ENCODE measurements at regions not wholly inside any gene's neighbourhood (a gene's known extent, or its start where the extent isn't known, plus 50 kb on each side); places are given as distances from the start of the nearest gene placed in this dataset.

DNA sequence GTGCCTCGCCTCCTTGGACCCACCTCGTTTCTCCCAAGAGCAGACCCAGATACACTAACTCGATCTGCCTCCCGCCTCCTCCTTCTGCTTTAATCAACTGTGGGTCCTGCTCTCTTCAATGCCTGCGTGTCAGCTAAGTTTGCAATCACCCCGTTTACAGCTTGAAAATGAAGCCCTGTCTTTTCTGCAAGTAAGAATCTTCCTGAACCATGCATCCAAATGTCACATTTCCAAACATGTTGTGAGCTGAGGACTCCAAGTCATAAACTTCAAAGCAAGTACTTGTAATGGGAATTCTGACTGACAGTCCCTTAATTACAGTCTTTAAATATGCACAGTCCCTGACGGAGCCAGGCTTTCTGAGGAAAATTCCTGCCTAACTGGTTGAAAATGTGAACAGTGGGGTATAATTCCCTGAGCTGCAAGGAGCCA, 154.9 kb upstream of the UQCRFS1 start:
- no TSS peak for BruUV-seq (replicated peaks)
- no peaks in the 10 kb centered on the region for H3K9me2 ChIP-seq (ENCODE audit: insufficient read depth, low read length)
- TF ChIP-seq, protein P1, sequence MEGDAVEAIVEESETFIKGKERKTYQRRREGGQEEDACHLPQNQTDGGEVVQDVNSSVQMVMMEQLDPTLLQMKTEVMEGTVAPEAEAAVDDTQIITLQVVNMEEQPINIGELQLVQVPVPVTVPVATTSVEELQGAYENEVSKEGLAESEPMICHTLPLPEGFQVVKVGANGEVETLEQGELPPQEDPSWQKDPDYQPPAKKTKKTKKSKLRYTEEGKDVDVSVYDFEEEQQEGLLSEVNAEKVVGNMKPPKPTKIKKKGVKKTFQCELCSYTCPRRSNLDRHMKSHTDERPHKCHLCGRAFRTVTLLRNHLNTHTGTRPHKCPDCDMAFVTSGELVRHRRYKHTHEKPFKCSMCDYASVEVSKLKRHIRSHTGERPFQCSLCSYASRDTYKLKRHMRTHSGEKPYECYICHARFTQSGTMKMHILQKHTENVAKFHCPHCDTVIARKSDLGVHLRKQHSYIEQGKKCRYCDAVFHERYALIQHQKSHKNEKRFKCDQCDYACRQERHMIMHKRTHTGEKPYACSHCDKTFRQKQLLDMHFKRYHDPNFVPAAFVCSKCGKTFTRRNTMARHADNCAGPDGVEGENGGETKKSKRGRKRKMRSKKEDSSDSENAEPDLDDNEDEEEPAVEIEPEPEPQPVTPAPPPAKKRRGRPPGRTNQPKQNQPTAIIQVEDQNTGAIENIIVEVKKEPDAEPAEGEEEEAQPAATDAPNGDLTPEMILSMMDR (conservative IDR thresholded peaks at IDR 0.05; ENCODE audit: low read length) = no peak
- no peak for TF ChIP-seq EZH2phosphoT487 (IDR thresholded peaks at IDR 0.05; ENCODE audit: borderline replicate concordance, low read depth, low read length)
- no peaks in the 10 kb centered on the region for H3K9me3 ChIP-seq (ENCODE audit: low read length)
- no peak overlapping the region for H3K4me3 ChIP-seq (ENCODE audit: low read depth, low read length, poor library complexity, severe bottlenecking)
- H2AFZ ChIP-seq (ENCODE audit: low read length) = no peak overlapping the region
- no peaks in the 10 kb centered on the region for H3K4me1 ChIP-seq (ENCODE audit: insufficient read depth, low read length, poor library complexity, severe bottlenecking)
- H3K4me2 ChIP-seq (ENCODE audit: low read length) = no peak overlapping the region
- H4K20me1 ChIP-seq (ENCODE audit: insufficient read depth, low read length) = no peaks in the 10 kb centered on the region
- no peak overlapping the region for H3K27ac ChIP-seq (ENCODE audit: low read depth, low read length, poor library complexity, severe bottlenecking)
- no peak for DNase-seq (ENCODE audit: low spot score)
- ChIA-PET POLR2A (no interaction called here), CTCF (ENCODE audit: unreplicated experiment) (no interaction called here)
- H3K36me3 ChIP-seq (ENCODE audit: insufficient read depth, low read length) = no peaks in the 10 kb centered on the region
- no peaks in the 10 kb centered on the region for H3K79me2 ChIP-seq (ENCODE audit: insufficient read depth, low read depth, low read length)
- intact Hi-C loops (cut with micrococcal nuclease; ENCODE audit: unreplicated experiment) = no loop called here

DNA sequence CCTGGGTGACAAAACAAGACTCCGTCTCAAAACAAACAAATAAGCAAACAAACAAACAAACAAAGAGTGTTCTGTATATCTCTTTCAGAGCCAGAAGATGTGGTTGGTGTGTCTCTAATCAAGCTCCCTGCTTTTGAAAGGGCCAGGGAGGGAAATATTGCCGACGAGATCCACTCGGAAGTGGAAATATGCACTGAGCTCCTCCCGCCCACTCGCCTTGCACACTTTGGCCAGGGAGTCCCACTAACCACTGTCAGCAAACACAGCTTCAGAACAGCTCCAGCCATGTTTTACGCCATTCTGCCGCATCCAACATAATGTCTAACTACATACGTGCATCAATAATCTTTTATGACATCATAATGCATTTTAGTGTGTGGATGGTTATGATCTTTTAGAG, 155.5 kb upstream of the VSTM2B start:
- Histone ChIP-seq H2AFZ (ENCODE audit: low read length) (no peak overlapping the region), H4K20me1 (ENCODE audit: insufficient read depth, low read length) (no peaks in the 10 kb centered on the region), H3K36me3 (ENCODE audit: insufficient read depth, low read length) (no peaks in the 10 kb centered on the region), H3K9me3 (ENCODE audit: low read length) (no peaks in the 10 kb centered on the region), H3K4me2 (ENCODE audit: low read length) (no peak overlapping the region), H3K4me1 (ENCODE audit: insufficient read depth, low read length, poor library complexity, severe bottlenecking) (no peaks in the 10 kb centered on the region), H3K4me3 (ENCODE audit: low read depth, low read length, poor library complexity, severe bottlenecking) (no peak overlapping the region), H3K27ac (ENCODE audit: low read depth, low read length, poor library complexity, severe bottlenecking) (no peak overlapping the region), H3K9me2 (ENCODE audit: insufficient read depth, low read length) (no peaks in the 10 kb centered on the region), H3K79me2 (ENCODE audit: insufficient read depth, low read depth, low read length) (no peaks in the 10 kb centered on the region)
- TF ChIP-seq, protein P1 (conservative IDR thresholded peaks at IDR 0.05; ENCODE audit: low read length) = no peak
- no peak for TF ChIP-seq EZH2phosphoT487 (IDR thresholded peaks at IDR 0.05; ENCODE audit: borderline replicate concordance, low read depth, low read length)
- DNase-seq (ENCODE audit: low spot score) = no peak
- CTCF ChIA-PET (ENCODE audit: unreplicated experiment) = no interaction called here
- intact Hi-C loops (cut with micrococcal nuclease; ENCODE audit: unreplicated experiment) = no loop called here
- POLR2A ChIA-PET = no interaction called here
- BruUV-seq (replicated peaks) = no TSS peak

DNA sequence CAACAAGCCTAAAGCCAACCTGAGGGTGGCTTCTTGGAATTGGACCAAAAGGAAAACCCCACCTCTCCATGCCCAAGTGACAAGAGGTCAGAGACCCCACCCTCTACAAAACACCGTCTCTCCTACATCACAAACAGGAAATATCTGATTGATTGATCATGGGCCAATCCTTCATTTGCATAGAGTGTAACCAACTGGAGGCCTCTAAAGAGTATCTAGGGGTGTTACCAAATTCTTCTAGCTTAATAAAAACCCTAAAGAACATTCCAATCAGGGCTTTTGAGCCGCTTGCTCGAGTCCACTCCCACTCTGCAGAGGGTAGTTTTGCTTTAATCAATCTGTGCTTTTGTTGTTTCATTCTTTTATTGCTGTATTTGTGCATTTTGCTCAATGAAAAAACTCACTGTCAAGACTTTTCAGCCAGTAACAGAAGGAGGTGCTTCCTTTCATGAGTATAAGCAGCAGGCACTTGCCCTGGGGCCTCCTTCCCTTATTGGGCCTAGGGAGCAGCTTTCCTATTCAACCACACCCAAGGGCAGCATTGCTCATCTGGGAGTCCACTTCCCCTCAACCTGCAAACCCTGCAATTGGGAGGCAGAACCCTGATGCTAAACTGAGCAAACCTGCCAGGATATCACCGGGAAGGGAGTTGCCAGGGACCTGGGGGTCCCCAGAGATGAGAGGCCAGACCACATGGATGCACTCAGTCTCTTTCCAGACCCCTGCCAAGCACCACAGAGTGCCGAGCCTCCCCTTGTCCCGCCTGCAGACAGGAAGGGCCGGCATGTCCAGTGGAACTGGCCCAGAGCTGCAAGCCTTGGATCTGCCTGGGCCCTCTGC, 154.3 kb upstream of the VSTM2B start:
- intact Hi-C loops (cut with micrococcal nuclease; ENCODE audit: unreplicated experiment) = no loop called here
- Histone ChIP-seq H3K4me2 (ENCODE audit: low read length) (no peak overlapping the region), H2AFZ (ENCODE audit: low read length) (no peak overlapping the region), H3K36me3 (ENCODE audit: insufficient read depth, low read length) (no peaks in the 10 kb centered on the region), H3K27ac (ENCODE audit: low read depth, low read length, poor library complexity, severe bottlenecking) (no peak overlapping the region), H3K4me1 (ENCODE audit: insufficient read depth, low read length, poor library complexity, severe bottlenecking) (no peaks in the 10 kb centered on the region), H3K4me3 (ENCODE audit: low read depth, low read length, poor library complexity, severe bottlenecking) (no peak overlapping the region), H3K79me2 (ENCODE audit: insufficient read depth, low read depth, low read length) (no peaks in the 10 kb centered on the region), H3K9me3 (ENCODE audit: low read length) (no peaks in the 10 kb centered on the region), H3K9me2 (ENCODE audit: insufficient read depth, low read length) (no peaks in the 10 kb centered on the region), H4K20me1 (ENCODE audit: insufficient read depth, low read length) (no peaks in the 10 kb centered on the region)
- BruUV-seq (replicated peaks) = no TSS peak
- POLR2A ChIA-PET = no interaction called here
- CTCF ChIA-PET (ENCODE audit: unreplicated experiment) = no interaction called here
- DNase-seq (ENCODE audit: low spot score) = no peak
- no peak for TF ChIP-seq EZH2phosphoT487 (IDR thresholded peaks at IDR 0.05; ENCODE audit: borderline replicate concordance, low read depth, low read length)
- TF ChIP-seq, protein P1 (conservative IDR thresholded peaks at IDR 0.05; ENCODE audit: low read length) = no peak
